Duodenal mucosa (tissue), 2 donors: ENCODE measurements at regions not wholly inside any gene's neighbourhood (a gene's known extent, or its start where the extent isn't known, plus 50 kb on each side); places are given as distances from the start of the nearest gene placed in this dataset.

ENCODE experiments used
- H3K27ac ChIP-seq: one replicate; pipeline ENCODE4 v1.7.0; 2013; ENCODE audit warnings: low read depth, low read length
- H3K27me3 ChIP-seq, 2 donors: one replicate each; pipeline ENCODE4 v1.7.0; 2013; ENCODE audit warnings: low read length in 2 of 2, control low read depth in 1 of 2; ENCODE audit not compliant: insufficient read depth in 2 of 2, control insufficient read depth in 1 of 2
- H3K36me3 ChIP-seq, 2 donors: one replicate each; pipeline ENCODE4 v1.7.0; 2013; ENCODE audit warnings: low read length in 2 of 2, control low read depth in 1 of 2; ENCODE audit not compliant: insufficient read depth in 2 of 2, control insufficient read depth in 1 of 2
- H3K4me1 ChIP-seq, 2 donors: one replicate each; pipeline ENCODE4 v1.7.0; 2013; ENCODE audit warnings: low read length in 2 of 2, control low read depth in 1 of 2; ENCODE audit not compliant: insufficient read depth in 2 of 2, control insufficient read depth in 1 of 2
- H3K4me3 ChIP-seq, 2 donors: one replicate each; pipeline ENCODE4 v1.7.0; 2013; ENCODE audit warnings: low read length in 2 of 2, low read depth in 1 of 2
- H3K9ac ChIP-seq, 2 donors: one replicate each; pipeline ENCODE4 v1.7.0; 2013; ENCODE audit warnings: low read length in 2 of 2, low read depth in 1 of 2
- H3K9me3 ChIP-seq, 2 donors: one replicate each; pipeline ENCODE4 v1.7.0; 2013; ENCODE audit warnings: low read length in 2 of 2, control low read depth in 1 of 2; ENCODE audit not compliant: control insufficient read depth in 1 of 2

DNA sequence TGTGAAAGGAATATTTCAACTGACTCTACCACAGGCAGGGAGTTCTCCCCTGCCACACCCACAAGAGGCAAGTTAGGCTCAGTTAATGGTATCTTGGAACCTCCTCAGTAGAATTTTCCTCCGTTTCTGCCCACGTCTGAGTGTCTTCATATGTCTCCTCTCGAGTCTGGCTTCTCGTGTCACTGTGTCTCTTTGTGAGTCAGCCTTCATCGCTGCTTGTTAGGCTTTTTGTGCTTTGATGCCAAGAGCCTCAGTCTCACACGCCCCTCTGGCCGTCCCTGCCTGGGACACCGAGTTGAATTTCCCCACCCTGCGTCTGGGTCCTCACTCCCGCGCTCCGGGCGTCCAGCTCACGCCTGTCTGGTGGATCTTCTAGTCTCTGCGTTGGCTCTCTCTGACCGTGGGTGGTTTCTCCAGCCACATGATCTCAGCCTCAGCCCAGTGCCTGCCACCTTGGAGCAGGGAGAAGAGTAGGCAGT is 125.7 kb upstream of the GADD45A start:
- Histone ChIP-seq H3K9ac (no peak overlapping the region), H3K27ac (no peak overlapping the region), H3K27me3 (no peaks in the 10 kb centered on the region), H3K36me3 (no peaks in the 10 kb centered on the region), H3K4me3 (no peak overlapping the region), H3K9me3 (no peaks in the 10 kb centered on the region), H3K4me1 (peaks cover 25 to 34% of the 10 kb centered on the region in 2 donors)

DNA sequence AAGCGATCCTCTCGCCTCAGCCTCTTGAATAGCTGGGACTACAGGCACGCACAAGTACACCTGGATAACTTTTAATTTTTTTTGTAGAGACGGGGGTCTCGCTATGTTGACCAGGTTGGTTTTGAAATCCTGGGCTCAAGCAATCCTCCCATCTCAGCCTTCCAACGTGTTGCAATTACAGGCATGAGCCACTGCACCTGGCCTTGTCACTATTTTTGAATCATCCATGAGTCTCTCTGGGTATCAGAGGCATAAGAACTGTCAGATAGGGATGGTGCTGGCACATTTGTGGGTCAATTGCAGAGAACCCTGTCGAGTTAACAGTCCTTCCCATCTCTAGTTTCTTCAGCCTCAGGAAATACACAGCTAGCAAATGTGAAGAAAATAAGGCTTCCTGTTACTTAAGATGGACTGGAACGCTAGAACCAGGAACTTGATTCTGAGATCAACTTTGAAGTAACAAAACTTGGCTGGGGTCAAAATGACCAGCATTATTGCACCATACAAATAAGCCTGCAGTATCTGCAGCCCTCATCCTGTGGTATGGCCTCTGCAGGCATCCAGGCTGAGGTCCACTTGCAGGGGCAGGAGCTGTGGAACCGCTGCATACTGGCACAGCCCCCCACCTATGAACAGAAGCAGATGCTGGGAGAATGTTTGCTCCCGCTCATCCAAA is 124.3 kb upstream of the GADD45A start:
- no peak overlapping the region for H3K9ac ChIP-seq
- no peak overlapping the region for H3K27ac ChIP-seq
- no peaks in the 10 kb centered on the region for H3K36me3 ChIP-seq
- no peaks in the 10 kb centered on the region for H3K27me3 ChIP-seq
- no peaks in the 10 kb centered on the region for H3K9me3 ChIP-seq
- H3K4me1 ChIP-seq: peaks cover 16 to 30% of the 10 kb centered on the region in 2 donors
- no peak overlapping the region for H3K4me3 ChIP-seq

- Histone ChIP-seq H3K36me3 (no peaks in the 10 kb centered on the region), H3K4me1 (peaks cover 10 to 24% of the 10 kb centered on the region in 2 donors), H3K9me3 (no peaks in the 10 kb centered on the region), H3K27me3 (no peaks in the 10 kb centered on the region), H3K27ac (no peak overlapping the region), H3K4me3 (no peak overlapping the region), H3K9ac (peak overlapping the region in 1 of 2 donors; percentile 27)
Observed at GRCh38 chr1:67561704-67562113, 123.3 kb upstream of the GADD45A start.

DNA sequence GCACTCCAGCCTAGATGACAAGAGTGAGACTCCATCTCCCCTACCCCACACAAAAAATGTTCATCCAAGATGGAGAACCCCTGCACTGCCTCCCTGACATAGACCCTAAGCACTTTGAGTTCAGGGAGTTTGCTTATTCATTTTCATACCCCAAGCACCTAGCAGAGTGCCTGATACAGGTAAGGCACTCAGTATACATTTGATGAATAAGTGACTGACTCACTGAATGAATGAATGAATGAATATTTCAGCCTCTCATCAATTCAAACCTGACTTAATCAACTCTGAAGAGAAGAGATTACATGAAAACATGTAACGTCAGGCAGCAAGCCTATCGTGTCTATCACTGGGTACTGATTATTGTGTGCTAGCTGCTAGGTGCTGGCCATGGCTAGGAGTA is 121.3 kb upstream of the GADD45A start:
- no peaks in the 10 kb centered on the region for H3K9me3 ChIP-seq
- H3K36me3 ChIP-seq: no peaks in the 10 kb centered on the region
- no peak overlapping the region for H3K27ac ChIP-seq
- H3K9ac ChIP-seq: no peak overlapping the region
- no peak overlapping the region for H3K4me3 ChIP-seq
- H3K27me3 ChIP-seq: no peaks in the 10 kb centered on the region
- H3K4me1 ChIP-seq: peaks cover 10 to 17% of the 10 kb centered on the region in 2 donors

DNA sequence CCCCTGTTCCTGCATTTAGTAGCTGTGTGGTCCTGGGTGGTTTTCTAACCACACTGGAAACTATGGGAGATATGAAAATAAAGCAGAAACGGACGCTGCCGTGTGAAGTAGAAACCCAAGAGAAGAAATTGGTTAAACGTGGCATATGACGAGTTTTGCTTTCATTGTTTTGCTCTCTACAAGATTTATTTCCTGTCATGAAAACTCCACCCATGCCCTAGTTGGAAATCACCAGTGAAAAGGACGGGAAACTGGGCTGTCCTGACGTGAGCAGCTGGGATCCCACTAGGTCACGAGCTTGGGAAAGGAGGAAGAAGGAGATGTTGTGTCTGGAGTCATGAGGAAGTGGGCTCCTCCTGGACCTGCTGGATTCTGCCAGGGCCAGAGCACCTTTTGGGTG is 120.8 kb upstream of the GADD45A start:
- H3K27me3 ChIP-seq: no peaks in the 10 kb centered on the region
- H3K4me1 ChIP-seq: peaks cover 10 to 17% of the 10 kb centered on the region in 2 donors
- H3K36me3 ChIP-seq: no peaks in the 10 kb centered on the region
- H3K9ac ChIP-seq: no peak overlapping the region
- no peaks in the 10 kb centered on the region for H3K9me3 ChIP-seq
- H3K4me3 ChIP-seq: no peak overlapping the region
- H3K27ac ChIP-seq: no peak overlapping the region

- Histone ChIP-seq H3K27ac (no peak overlapping the region), H3K9me3 (no peaks in the 10 kb centered on the region), H3K9ac (no peak overlapping the region), H3K4me1 (peaks cover 23 to 31% of the 10 kb centered on the region in 2 donors), H3K4me3 (no peak overlapping the region), H3K27me3 (no peaks in the 10 kb centered on the region), H3K36me3 (no peaks in the 10 kb centered on the region)
Observed at GRCh38 chr1:67566803-67567377, 118.1 kb upstream of the GADD45A start.

- peaks cover 33 to 39% of the 10 kb centered on the region in 2 donors for H3K4me1 ChIP-seq
- H3K27ac ChIP-seq: no peak overlapping the region
- H3K9ac ChIP-seq: no peak overlapping the region
- H3K27me3 ChIP-seq: no peaks in the 10 kb centered on the region
- H3K36me3 ChIP-seq: no peaks in the 10 kb centered on the region
- H3K9me3 ChIP-seq: no peaks in the 10 kb centered on the region
- no peak overlapping the region for H3K4me3 ChIP-seq
Observed at GRCh38 chr1:67570486-67571143, 114.4 kb upstream of the GADD45A start.

GRCh38 chr1:67571406-67571805 is 113.6 kb upstream of the GADD45A start:
- Histone ChIP-seq H3K9ac (no peak overlapping the region), H3K27ac (no peak overlapping the region), H3K4me3 (no peak overlapping the region), H3K4me1 (peaks cover 33 to 39% of the 10 kb centered on the region in 2 donors), H3K27me3 (no peaks in the 10 kb centered on the region), H3K9me3 (no peaks in the 10 kb centered on the region), H3K36me3 (no peaks in the 10 kb centered on the region)

- H3K9me3 ChIP-seq: no peaks in the 10 kb centered on the region
- H3K27ac ChIP-seq: peak overlapping the region; percentile 27
- H3K36me3 ChIP-seq: no peaks in the 10 kb centered on the region
- H3K27me3 ChIP-seq: no peaks in the 10 kb centered on the region
- H3K4me3 ChIP-seq: peak overlapping the region in 1 of 2 donors; percentile 6
- peaks cover 33 to 39% of the 10 kb centered on the region in 2 donors for H3K4me1 ChIP-seq
- H3K9ac ChIP-seq: peak overlapping the region in 1 of 2 donors; percentile 11
Observed at GRCh38 chr1:67571901-67572593, 113.0 kb upstream of the GADD45A start.
